C4-2B (cell line): ENCODE measurements at regions not wholly inside any gene's neighbourhood (a gene's known extent, or its start where the extent isn't known, plus 50 kb on each side); places are given as distances from the start of the nearest gene placed in this dataset.

ENCODE experiments used
- H3K27ac ChIP-seq: fragments of 450-650 bp; 2 replicates; pipeline ENCODE4 v1.5.1; 2017
- ZFX ChIP-seq: fragments of 450-650 bp; IDR thresholded peaks from 2 replicates; pipeline ENCODE4 v1.6.1; 2017
- TF ChIP-seq, protein P1 (sequence below): fragments of 450-650 bp; conservative IDR thresholded peaks from 2 replicates; pipeline ENCODE4 v1.5.1; 2017; ENCODE audit warnings: mild to moderate bottlenecking

- TF ChIP-seq, protein P1, sequence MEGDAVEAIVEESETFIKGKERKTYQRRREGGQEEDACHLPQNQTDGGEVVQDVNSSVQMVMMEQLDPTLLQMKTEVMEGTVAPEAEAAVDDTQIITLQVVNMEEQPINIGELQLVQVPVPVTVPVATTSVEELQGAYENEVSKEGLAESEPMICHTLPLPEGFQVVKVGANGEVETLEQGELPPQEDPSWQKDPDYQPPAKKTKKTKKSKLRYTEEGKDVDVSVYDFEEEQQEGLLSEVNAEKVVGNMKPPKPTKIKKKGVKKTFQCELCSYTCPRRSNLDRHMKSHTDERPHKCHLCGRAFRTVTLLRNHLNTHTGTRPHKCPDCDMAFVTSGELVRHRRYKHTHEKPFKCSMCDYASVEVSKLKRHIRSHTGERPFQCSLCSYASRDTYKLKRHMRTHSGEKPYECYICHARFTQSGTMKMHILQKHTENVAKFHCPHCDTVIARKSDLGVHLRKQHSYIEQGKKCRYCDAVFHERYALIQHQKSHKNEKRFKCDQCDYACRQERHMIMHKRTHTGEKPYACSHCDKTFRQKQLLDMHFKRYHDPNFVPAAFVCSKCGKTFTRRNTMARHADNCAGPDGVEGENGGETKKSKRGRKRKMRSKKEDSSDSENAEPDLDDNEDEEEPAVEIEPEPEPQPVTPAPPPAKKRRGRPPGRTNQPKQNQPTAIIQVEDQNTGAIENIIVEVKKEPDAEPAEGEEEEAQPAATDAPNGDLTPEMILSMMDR, result no peak
- no peak for TF ChIP-seq ZFX
- no peak overlapping the region for H3K27ac ChIP-seq
These were observed 148.1 kb upstream of the UBE2E1 start for GRCh38 chr3:23657647-23658046.

- H3K27ac ChIP-seq, result no peak overlapping the region
- TF ChIP-seq, protein P1, result no peak
- TF ChIP-seq ZFX, result no peak
These were observed 146.5 kb upstream of the UBE2E1 start for GRCh38 chr3:23659274-23659673.

DNA sequence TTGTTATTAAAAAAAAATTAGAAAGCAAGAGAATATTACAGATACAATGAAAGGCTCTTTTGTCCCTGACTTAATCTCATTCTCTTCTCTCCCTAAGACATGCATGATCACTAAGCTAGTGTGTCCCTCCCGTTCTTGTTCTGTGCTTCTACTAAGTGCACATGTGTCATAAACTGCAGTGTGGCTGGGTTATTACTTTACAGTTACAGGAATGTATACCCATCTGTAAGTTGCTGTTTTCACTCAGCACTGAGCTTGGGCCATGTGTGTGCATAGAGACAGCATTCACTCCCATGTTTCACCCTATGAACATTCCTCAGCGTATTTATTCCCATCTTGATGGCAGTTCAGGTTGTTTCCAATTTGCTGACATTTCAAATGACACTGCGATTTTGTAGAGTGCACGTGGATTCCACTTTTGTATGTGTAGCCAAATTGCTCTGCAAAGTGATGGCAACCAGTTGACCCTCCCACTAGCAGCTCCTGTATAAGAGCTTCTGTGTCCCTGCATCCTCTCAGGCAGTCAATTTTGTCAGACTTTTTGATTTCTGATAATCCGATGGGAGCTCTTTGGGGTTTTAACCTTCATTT lies 145.8 kb upstream of the UBE2E1 start:
- no peak for TF ChIP-seq ZFX
- TF ChIP-seq, protein P1, result no peak
- H3K27ac ChIP-seq, result no peak overlapping the region

GRCh38 chr3:23662079-23662617 lies 143.6 kb upstream of the UBE2E1 start:
- no peak overlapping the region for H3K27ac ChIP-seq

GRCh38 chr3:23663246-23663645 lies 142.5 kb upstream of the UBE2E1 start:
- TF ChIP-seq ZFX, result no peak
- TF ChIP-seq, protein P1, result no peak

More at GRCh38 chr3:23662079-23662617, 143.6 kb upstream of the UBE2E1 start:
- TF ChIP-seq, protein P1, result no peak
- no peak for TF ChIP-seq ZFX

GRCh38 chr3:23663661-23664186 lies 142.0 kb upstream of the UBE2E1 start:
- no peak overlapping the region; the same call in 1 of the 2 replicates for H3K27ac ChIP-seq
- no peak for TF ChIP-seq ZFX
- TF ChIP-seq, protein P1, result no peak

More at GRCh38 chr3:23663246-23663645, 142.5 kb upstream of the UBE2E1 start:
- no peak overlapping the region for H3K27ac ChIP-seq

- TF ChIP-seq, protein P1, result no peak
- no peak for TF ChIP-seq ZFX
- H3K27ac ChIP-seq, result no peak overlapping the region; the same call in 1 of the 2 replicates
These were observed 141.3 kb upstream of the UBE2E1 start for GRCh38 chr3:23664459-23664858.
